ELR (cell line): ENCODE measurements at regions not wholly inside any gene's neighbourhood (a gene's known extent, or its start where the extent isn't known, plus 50 kb on each side); places are given as distances from the start of the nearest gene placed in this dataset.
"Not testable (repeated sequence)": the region's sequence is repeated elsewhere in the genome, so short reads cannot be mapped to it uniquely, and the experiment has no call there.

Experiments
- DNase-seq: peaks from one replicate; pipeline ENCODE4 v3.0.0-alpha.2; 2015; ENCODE audit warnings: low read depth

GRCh38 chr13:62829486-62829885 lies 1413.8 kb upstream of the PCDH20 start:
- DNase-seq: no peak

GRCh38 chr13:62799931-62800436 lies 1384.3 kb upstream of the PCDH20 start:
- DNase-seq: peak; percentile 6

GRCh38 chr13:62799038-62799535 lies 1383.4 kb upstream of the PCDH20 start:
- DNase-seq: no peak

- DNase-seq: no peak
Observed at GRCh38 chr13:62793850-62794249, 1378.2 kb upstream of the PCDH20 start.

- DNase-seq: peak; percentile 68
Observed at GRCh38 chr13:62781866-62782265, 1366.2 kb upstream of the PCDH20 start.

GRCh38 chr13:62779161-62779560 lies 1363.5 kb upstream of the PCDH20 start:
- no peak for DNase-seq

- DNase-seq: no peak
Observed at GRCh38 chr13:62767473-62767872, 1351.8 kb upstream of the PCDH20 start.

- no peak for DNase-seq
Observed at GRCh38 chr13:62760724-62761123, 1345.1 kb upstream of the PCDH20 start.

GRCh38 chr13:62747629-62748028 lies 1332.0 kb upstream of the PCDH20 start:
- peak; percentile 92 for DNase-seq

GRCh38 chr13:62747152-62747551 lies 1331.5 kb upstream of the PCDH20 start:
- peak; percentile 68 for DNase-seq

- DNase-seq: not testable (repeated sequence)
Observed at GRCh38 chr13:62729746-62730145, 1314.1 kb upstream of the PCDH20 start.

GRCh38 chr13:62721893-62722292 lies 1306.2 kb upstream of the PCDH20 start:
- DNase-seq: no peak

GRCh38 chr13:62711948-62712347 lies 1296.3 kb upstream of the PCDH20 start:
- DNase-seq: not testable (repeated sequence)

- no peak for DNase-seq
Observed at GRCh38 chr13:62710787-62711186, 1295.1 kb upstream of the PCDH20 start.

- DNase-seq: peak; percentile 63
Observed at GRCh38 chr13:62706048-62706447, 1290.4 kb upstream of the PCDH20 start.

GRCh38 chr13:62704875-62705274 lies 1289.2 kb upstream of the PCDH20 start:
- no peak for DNase-seq

- no peak for DNase-seq
Observed at GRCh38 chr13:62702502-62702901, 1286.9 kb upstream of the PCDH20 start.

- peak; percentile 8 for DNase-seq
Observed at GRCh38 chr13:62697701-62698100, 1282.1 kb upstream of the PCDH20 start.

GRCh38 chr13:62696490-62696889 lies 1280.8 kb upstream of the PCDH20 start:
- peak; percentile 28 for DNase-seq

GRCh38 chr13:62687732-62688131 lies 1272.1 kb upstream of the PCDH20 start:
- no peak for DNase-seq

- DNase-seq: no peak
Observed at GRCh38 chr13:62684359-62684758, 1268.7 kb upstream of the PCDH20 start.

GRCh38 chr13:62682788-62683187 lies 1267.1 kb upstream of the PCDH20 start:
- peak; percentile 47 for DNase-seq

- peak; percentile 51 for DNase-seq
Observed at GRCh38 chr13:62678039-62678438, 1262.4 kb upstream of the PCDH20 start.

GRCh38 chr13:62663767-62664166 lies 1248.1 kb upstream of the PCDH20 start:
- DNase-seq: peak; percentile 18
